Ovary (tissue), 3 donors: ENCODE measurements at regions not wholly inside any gene's neighbourhood (a gene's known extent, or its start where the extent isn't known, plus 50 kb on each side); places are given as distances from the start of the nearest gene placed in this dataset.

Source experiments
- POLR2A ChIP-seq: fragments of 450-650 bp; IDR thresholded peaks from one replicate; pipeline ENCODE4 v1.6.1; 2017; ENCODE audit warnings: antibody characterized with exemption, mild to moderate bottlenecking, moderate library complexity
- TF ChIP-seq, protein P1 (sequence below), 3 donors: fragments of 450-650 bp in 2 of 3; fragments of 200-600 bp in 1 of 3; IDR thresholded peaks; one replicate each; pipeline versions ENCODE4 v1.5.1 to v1.8.0; 2016 to 2022; ENCODE audit warnings: antibody characterized with exemption in 3 of 3, mild to moderate bottlenecking in 1 of 3
- donor health status: DM: no; HTN: no; CAD: no.

DNA sequence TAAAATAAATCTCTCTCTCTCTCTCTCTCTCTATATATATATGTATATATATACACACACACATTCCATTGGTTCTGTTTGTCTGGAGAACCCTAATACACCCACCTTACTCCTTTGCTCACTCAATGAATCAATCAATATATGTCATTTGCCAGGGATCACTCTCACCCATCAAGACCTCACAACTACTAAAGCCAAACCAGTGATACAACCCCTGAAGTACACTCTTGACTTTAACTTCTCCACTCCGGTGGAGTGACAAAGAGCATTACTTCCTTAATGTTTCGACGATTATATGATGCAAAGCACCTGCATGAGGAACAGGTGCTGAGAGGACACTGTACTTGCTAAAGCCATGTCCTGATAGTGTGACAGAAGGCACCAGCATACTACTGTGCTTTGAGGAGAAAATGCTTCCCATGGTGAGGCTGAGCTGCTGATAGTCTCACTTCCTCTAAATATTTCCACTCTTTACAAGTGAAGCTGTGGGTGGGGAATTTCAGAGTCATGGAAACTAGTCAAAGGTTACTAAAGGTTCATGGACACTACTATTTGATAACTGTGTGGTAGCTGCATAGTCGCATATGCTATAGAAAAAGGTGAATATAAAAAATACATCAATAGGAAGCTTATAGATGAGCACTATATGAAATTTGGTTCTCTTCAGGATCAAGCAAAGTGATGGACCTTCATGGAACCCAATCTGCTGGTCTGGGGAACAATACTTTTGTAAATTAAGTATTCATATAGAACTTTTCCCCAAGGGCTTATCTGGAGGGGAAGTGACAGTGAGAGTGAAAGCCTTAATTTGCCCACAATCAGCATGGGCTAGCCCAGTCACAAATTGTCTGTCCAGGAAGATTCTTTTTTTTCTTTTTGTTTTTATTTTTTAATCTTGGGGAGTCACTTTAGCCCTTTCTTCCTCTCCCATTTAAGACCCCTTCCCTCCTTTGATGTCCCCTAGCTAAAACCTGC lies 141.9 kb upstream of the NEDD9 start:
- no peak for TF ChIP-seq POLR2A
- TF ChIP-seq, protein P1, sequence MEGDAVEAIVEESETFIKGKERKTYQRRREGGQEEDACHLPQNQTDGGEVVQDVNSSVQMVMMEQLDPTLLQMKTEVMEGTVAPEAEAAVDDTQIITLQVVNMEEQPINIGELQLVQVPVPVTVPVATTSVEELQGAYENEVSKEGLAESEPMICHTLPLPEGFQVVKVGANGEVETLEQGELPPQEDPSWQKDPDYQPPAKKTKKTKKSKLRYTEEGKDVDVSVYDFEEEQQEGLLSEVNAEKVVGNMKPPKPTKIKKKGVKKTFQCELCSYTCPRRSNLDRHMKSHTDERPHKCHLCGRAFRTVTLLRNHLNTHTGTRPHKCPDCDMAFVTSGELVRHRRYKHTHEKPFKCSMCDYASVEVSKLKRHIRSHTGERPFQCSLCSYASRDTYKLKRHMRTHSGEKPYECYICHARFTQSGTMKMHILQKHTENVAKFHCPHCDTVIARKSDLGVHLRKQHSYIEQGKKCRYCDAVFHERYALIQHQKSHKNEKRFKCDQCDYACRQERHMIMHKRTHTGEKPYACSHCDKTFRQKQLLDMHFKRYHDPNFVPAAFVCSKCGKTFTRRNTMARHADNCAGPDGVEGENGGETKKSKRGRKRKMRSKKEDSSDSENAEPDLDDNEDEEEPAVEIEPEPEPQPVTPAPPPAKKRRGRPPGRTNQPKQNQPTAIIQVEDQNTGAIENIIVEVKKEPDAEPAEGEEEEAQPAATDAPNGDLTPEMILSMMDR (IDR thresholded peaks at IDR 0.05): no peak
